Astrocyte (in vitro differentiated cells and primary cell): ENCODE measurements at regions not wholly inside any gene's neighbourhood (a gene's known extent, or its start where the extent isn't known, plus 50 kb on each side); places are given as distances from the start of the nearest gene placed in this dataset.

Experiments used
- DNase-seq: peaks from one replicate; pipeline ENCODE4 v3.0.0-alpha.2; 2010; ENCODE audit warnings: low read depth
- FAIRE-seq: peaks from 2 replicates; lab custom pipeline; 2011; peaks lifted over from hg19 to GRCh38; lab: Jason Lieb, UNC
- H2AFZ ChIP-seq: 2 replicates; pipeline ENCODE4 v1.6.0; 2012; ENCODE audit warnings: low read depth, low read length, inconsistent platforms
- H3K27ac ChIP-seq: 2 replicates; pipeline ENCODE4 v1.5.1; 2011; ENCODE audit warnings: low read depth, low read length, inconsistent platforms
- H3K27me3 ChIP-seq: 2 replicates; pipeline ENCODE4 v1.6.0; 2011; ENCODE audit warnings: low read length, inconsistent platforms; ENCODE audit not compliant: insufficient read depth
- H3K36me3 ChIP-seq: 2 replicates; pipeline ENCODE4 v1.5.1; 2011; ENCODE audit warnings: low read length, inconsistent platforms; ENCODE audit not compliant: insufficient read depth
- H3K4me1 ChIP-seq: 2 replicates; pipeline ENCODE4 v1.5.1; 2011; ENCODE audit warnings: low read length, inconsistent platforms; ENCODE audit not compliant: insufficient read depth
- H3K4me2 ChIP-seq: 2 replicates; pipeline ENCODE4 v1.6.0; 2012; ENCODE audit warnings: low read length, inconsistent platforms
- H3K4me3 ChIP-seq: 2 replicates; pipeline ENCODE4 v1.5.1; 2011; ENCODE audit warnings: low read depth, mild to moderate bottlenecking, low read length, inconsistent platforms; ENCODE audit not compliant: insufficient read depth
- H3K79me2 ChIP-seq: 2 replicates; pipeline ENCODE4 v1.6.0; 2012; ENCODE audit warnings: mild to moderate bottlenecking, low read length, inconsistent platforms; ENCODE audit not compliant: insufficient read depth
- H3K9ac ChIP-seq: 2 replicates; pipeline ENCODE4 v1.6.0; 2012; ENCODE audit warnings: mild to moderate bottlenecking, low read length, inconsistent platforms
- H3K9me3 ChIP-seq: 2 replicates; pipeline ENCODE4 v1.5.1; 2012; ENCODE audit warnings: low read depth, mild to moderate bottlenecking, low read length, inconsistent platforms; ENCODE audit not compliant: insufficient read depth
- H4K20me1 ChIP-seq: 2 replicates; pipeline ENCODE4 v1.6.0; 2012; ENCODE audit warnings: low read length, inconsistent platforms; ENCODE audit not compliant: insufficient read depth
- H3K27ac Mint-ChIP-seq: one replicate; pipeline ENCODE4 v1.8.0; 2021; ENCODE audit warnings: mild to moderate bottlenecking, mixed read lengths; ENCODE audit not compliant: unreplicated experiment
- H3K27me3 Mint-ChIP-seq: one replicate; pipeline ENCODE4 v1.8.0; 2021; ENCODE audit warnings: low read depth, mixed read lengths; ENCODE audit not compliant: unreplicated experiment
- H3K36me3 Mint-ChIP-seq: one replicate; pipeline ENCODE4 v1.8.0; 2021; ENCODE audit warnings: low read depth, mixed read lengths; ENCODE audit not compliant: unreplicated experiment
- H3K4me1 Mint-ChIP-seq: one replicate; pipeline ENCODE4 v1.8.0; 2021; ENCODE audit warnings: low read depth, mixed read lengths; ENCODE audit not compliant: unreplicated experiment
- H3K4me3 Mint-ChIP-seq: one replicate; pipeline ENCODE4 v1.8.0; 2021; ENCODE audit warnings: mild to moderate bottlenecking, moderate library complexity, mixed read lengths; ENCODE audit not compliant: unreplicated experiment
- H3K9me3 Mint-ChIP-seq: one replicate; pipeline ENCODE4 v1.8.0; 2021; ENCODE audit warnings: mild to moderate bottlenecking, mixed read lengths; ENCODE audit not compliant: unreplicated experiment
- EZH2 ChIP-seq: IDR thresholded peaks from 2 replicates; pipeline ENCODE4 v1.6.1; 2012; ENCODE audit warnings: mild to moderate bottlenecking, low read length, inconsistent platforms; ENCODE audit not compliant: insufficient read depth
- TF ChIP-seq, protein P1 (sequence below): IDR thresholded peaks from 2 replicates; pipeline ENCODE4 v1.5.1; 2011; ENCODE audit warnings: low read depth, mild to moderate bottlenecking, inconsistent platforms, low read length, moderate library complexity; ENCODE audit not compliant: insufficient read depth

DNA sequence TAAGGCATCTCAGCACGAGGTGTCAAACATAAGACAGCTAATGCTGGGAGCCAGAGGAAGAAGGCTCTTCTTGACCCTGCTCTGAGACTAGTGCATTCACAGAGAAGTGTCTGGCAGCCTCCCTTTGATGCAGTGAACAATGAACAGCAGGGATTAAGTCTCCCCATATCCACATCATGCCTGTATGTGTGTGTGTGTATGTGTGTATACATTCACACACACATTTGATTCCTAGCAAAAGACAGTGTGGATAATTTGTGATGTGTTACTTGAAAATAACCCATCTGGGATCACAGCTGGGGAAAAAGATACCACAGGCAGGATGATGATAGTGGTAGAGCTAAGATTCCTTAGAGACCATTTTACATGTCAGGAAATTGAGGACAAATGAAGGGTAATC is 485.9 kb upstream of the GOT2 start:
- Histone ChIP-seq H4K20me1 (no peaks in the 10 kb centered on the region), H3K4me3 (no peak overlapping the region), H3K79me2 (no peaks in the 10 kb centered on the region), H2AFZ (no peak overlapping the region), H3K9me3 (no peaks in the 10 kb centered on the region), H3K27ac (no peak overlapping the region), H3K4me2 (no peak overlapping the region), H3K36me3 (no peaks in the 10 kb centered on the region), H3K27me3 (no peaks in the 10 kb centered on the region), H3K4me1 (no peaks in the 10 kb centered on the region), H3K9ac (no peak overlapping the region)
- TF ChIP-seq EZH2, result no peak
- TF ChIP-seq, protein P1, sequence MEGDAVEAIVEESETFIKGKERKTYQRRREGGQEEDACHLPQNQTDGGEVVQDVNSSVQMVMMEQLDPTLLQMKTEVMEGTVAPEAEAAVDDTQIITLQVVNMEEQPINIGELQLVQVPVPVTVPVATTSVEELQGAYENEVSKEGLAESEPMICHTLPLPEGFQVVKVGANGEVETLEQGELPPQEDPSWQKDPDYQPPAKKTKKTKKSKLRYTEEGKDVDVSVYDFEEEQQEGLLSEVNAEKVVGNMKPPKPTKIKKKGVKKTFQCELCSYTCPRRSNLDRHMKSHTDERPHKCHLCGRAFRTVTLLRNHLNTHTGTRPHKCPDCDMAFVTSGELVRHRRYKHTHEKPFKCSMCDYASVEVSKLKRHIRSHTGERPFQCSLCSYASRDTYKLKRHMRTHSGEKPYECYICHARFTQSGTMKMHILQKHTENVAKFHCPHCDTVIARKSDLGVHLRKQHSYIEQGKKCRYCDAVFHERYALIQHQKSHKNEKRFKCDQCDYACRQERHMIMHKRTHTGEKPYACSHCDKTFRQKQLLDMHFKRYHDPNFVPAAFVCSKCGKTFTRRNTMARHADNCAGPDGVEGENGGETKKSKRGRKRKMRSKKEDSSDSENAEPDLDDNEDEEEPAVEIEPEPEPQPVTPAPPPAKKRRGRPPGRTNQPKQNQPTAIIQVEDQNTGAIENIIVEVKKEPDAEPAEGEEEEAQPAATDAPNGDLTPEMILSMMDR, result no peak
- Mint-ChIP-seq H3K9me3 (peaks cover 4% of the 10 kb centered on the region), H3K4me1 (no peaks in the 10 kb centered on the region), H3K36me3 (no peaks in the 10 kb centered on the region), H3K27ac (no peak overlapping the region), H3K4me3 (no peak overlapping the region), H3K27me3 (no peaks in the 10 kb centered on the region)
- no peak for FAIRE-seq
- no peak for DNase-seq

DNA sequence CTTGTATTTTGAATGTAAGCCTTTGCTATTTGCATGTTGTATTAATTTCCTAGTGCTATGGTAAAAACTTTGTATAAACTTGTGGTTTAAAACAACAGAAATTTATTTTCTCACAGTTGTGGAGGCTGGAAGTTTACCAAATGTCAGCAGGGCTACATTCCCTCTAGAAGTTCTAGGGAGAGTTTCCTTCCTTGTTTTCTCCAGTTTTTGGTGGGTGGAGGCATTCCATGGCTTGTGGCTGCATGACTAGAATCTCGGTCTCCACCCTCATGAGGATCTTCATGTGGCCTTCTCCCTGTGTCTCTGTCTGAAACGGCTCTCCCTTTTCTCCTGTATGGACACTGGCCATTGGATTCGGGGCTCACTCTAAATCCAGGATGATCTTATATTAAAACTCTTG is 482.2 kb upstream of the GOT2 start:
- no peaks in the 10 kb centered on the region for H3K36me3 Mint-ChIP-seq
- peaks cover 15% of the 10 kb centered on the region for H3K4me1 Mint-ChIP-seq
- Histone ChIP-seq H2AFZ (no peak overlapping the region), H3K27ac (no peak overlapping the region), H3K79me2 (no peaks in the 10 kb centered on the region), H3K4me3 (no peak overlapping the region), H3K36me3 (no peaks in the 10 kb centered on the region), H3K9me3 (no peaks in the 10 kb centered on the region), H4K20me1 (no peaks in the 10 kb centered on the region), H3K27me3 (no peaks in the 10 kb centered on the region), H3K4me2 (no peak overlapping the region), H3K4me1 (peaks cover 9% of the 10 kb centered on the region), H3K9ac (no peak overlapping the region)
- H3K27me3 Mint-ChIP-seq, result no peaks in the 10 kb centered on the region
- FAIRE-seq, result no peak
- no peak overlapping the region for H3K27ac Mint-ChIP-seq
- no peak for TF ChIP-seq EZH2
- TF ChIP-seq, protein P1, result no peak
- peaks cover 4% of the 10 kb centered on the region for H3K9me3 Mint-ChIP-seq
- DNase-seq, result peak; percentile 18
- no peak overlapping the region for H3K4me3 Mint-ChIP-seq

DNA sequence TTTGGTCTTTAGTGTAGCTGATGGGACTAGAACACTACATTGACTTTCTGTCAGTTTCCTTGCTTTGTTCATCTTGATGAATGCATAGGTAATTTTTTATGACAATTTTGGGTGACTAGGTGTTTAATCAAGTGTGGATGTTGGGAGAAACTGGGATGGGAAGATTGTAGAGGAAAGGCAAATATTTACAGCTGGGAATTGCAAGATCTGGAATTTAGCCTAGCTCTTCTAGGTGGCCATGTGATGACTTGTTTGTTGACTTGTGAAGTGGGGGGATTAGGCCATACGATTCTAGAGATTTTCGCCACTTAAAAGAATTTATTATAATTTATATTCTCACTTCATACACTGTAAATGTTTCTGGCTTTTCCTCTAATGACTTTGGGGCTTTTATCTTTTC is 480.3 kb upstream of the GOT2 start:
- Histone ChIP-seq H2AFZ (no peak overlapping the region), H3K4me2 (no peak overlapping the region), H3K9ac (no peak overlapping the region), H3K27ac (no peak overlapping the region), H3K79me2 (no peaks in the 10 kb centered on the region), H3K9me3 (no peaks in the 10 kb centered on the region), H3K4me1 (peaks cover 22% of the 10 kb centered on the region), H3K36me3 (no peaks in the 10 kb centered on the region), H4K20me1 (no peaks in the 10 kb centered on the region), H3K4me3 (no peak overlapping the region), H3K27me3 (no peaks in the 10 kb centered on the region)
- Mint-ChIP-seq H3K4me1 (peaks cover 25% of the 10 kb centered on the region), H3K27ac (no peak overlapping the region), H3K27me3 (no peaks in the 10 kb centered on the region), H3K4me3 (no peak overlapping the region), H3K9me3 (peaks cover 4% of the 10 kb centered on the region), H3K36me3 (no peaks in the 10 kb centered on the region)
- DNase-seq (no peak), FAIRE-seq (no peak)
- TF ChIP-seq, protein P1, result no peak
- no peak for TF ChIP-seq EZH2
